Medulla oblongata (tissue), 1 donor: ENCODE measurements at regions not wholly inside any gene's neighbourhood (a gene's known extent, or its start where the extent isn't known, plus 50 kb on each side); places are given as distances from the start of the nearest gene placed in this dataset.
"Not testable (repeated sequence)": the region's sequence is repeated elsewhere in the genome, so short reads cannot be mapped to it uniquely, and the experiment has no call there.

Source experiments
- DNase-seq: peaks from one replicate; pipeline ENCODE4 v3.0.0-alpha.2; 2015; ENCODE audit errors: extremely low spot score

DNA sequence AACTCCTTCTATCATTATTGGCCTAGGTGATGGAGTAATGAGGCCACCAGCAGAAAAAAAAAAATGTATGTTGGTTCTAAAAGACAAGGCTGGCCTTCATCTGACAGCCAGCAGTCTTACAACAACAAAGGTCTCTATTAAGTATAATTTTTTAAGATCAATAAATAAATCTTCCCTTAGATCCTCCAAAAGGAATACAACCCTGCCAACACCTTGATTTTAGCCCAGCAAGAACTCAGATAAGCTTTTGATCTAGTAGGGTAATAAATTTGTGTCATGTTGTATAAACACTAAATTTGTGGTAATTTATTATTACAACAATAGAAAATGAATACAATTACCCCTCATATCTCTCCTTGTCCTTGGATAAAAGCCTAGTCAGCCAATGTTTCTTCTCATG, 633.2 kb upstream of the FAM174A start:
- DNase-seq: no peak

DNA sequence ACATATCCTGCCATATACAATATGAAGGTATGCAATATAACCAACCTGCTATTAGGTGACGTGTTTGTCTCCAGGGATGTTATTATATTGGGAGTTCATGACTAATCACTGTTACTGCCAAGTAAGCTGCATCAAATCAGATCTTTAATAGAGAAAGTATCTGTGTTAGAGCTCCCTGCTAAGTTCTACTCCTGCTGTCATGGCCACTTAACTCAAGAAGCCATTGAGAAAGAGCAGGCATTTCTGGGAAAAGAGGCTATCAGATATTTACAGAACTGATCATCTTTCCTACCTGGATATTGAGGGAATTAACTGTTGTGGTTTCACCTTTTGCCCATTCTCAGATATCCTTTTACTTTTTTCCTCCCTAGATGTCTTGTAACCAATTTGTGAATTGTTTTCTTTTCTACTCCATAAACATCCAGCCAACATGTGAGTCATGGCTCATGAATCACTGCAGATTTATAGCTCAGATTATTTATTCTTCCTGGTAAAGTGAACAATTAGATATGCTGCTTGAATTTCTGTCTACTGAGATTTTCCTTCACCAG, 634.8 kb upstream of the FAM174A start:
- no peak for DNase-seq

DNA sequence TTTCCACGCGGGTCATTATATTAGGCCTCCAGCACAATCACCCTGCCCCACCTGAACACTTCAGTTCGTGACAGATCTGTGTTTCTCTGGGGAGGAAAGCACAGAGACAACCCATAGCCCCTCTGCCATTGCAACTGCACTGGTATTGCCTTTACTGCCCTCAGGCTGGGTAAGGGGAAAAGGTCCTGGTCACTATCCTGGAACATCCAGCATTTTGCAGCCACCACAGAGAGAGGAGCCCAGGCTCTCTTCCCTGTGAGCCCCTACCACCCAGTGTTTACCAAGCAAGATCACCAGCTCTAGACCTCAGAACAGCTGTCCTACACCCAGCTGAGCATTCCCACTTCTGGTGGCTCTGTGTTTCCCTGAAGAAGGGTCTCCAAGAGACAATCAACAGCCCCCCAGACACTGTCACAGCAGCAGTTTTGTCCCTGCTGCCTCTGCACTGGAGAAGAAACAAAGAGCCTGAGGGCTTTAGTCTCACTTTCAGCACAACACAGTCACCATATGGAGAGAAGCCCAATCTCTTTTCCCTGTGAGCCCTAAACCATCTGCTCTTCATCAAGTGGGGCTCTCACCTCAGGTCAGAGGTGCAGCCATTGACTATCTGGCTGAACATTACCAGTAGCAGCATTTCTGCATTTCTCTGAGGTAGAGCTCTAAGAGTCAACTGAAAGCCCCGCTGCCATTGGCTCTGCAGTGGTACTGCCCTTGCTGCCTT, 655.2 kb upstream of the FAM174A start:
- no peak for DNase-seq

DNA sequence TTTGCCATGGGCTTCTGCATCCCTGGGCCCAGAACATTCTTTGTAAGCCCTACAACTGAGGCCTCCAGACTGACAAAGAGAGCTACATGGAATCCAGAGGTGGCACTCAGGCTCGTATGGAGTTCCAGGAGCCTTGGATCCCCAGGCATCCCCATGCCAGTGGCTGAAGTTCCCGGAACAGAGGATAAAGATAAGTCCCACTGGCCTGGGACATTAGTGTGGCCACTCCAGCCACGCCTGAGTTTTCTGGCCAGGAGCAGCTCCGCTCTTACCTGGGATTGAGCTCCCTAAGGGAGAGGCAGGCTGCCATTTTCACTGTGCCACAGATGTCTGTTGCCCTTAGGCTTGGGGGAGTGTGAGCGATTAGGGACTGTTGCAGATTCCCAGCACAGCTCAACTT, 656.3 kb upstream of the FAM174A start:
- no peak for DNase-seq

DNA sequence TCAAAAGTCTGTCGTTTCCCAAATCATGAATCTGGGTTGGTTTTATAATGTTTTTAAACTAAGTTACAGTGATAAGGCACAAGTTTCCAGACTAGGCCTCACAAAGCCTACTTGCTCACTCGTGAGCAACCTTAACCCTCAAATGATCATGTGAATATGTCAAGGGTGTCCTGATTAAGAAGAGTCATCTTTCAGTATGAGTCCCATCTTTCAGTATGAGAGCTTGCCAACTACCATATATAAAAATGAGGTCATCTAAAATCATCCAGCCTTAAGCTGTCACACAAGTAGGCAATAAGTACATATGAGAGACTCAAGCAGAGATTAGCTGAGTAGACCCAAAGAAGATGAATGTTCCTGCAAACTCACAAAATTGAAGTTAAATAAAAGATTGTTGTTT, 668.4 kb upstream of the FAM174A start:
- no peak for DNase-seq

DNA sequence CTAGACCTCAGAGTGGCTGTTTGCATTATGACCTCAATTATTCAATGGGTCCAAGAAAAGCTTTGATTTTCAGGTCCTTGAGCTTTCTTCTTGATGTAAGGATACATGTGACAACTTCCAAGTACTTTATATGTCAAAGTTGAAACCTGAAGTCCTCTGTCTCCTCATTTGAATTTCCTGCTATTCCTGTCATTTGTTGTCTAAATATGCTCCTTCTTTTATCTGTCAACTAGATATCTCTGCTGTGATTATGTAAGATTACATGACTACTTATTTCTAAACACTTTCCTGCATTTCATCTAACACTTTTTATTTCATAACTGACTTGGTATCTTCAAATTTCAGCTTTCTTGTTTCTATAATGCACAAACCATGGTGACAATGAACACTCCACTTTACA, 670.0 kb upstream of the FAM174A start:
- no peak for DNase-seq

DNA sequence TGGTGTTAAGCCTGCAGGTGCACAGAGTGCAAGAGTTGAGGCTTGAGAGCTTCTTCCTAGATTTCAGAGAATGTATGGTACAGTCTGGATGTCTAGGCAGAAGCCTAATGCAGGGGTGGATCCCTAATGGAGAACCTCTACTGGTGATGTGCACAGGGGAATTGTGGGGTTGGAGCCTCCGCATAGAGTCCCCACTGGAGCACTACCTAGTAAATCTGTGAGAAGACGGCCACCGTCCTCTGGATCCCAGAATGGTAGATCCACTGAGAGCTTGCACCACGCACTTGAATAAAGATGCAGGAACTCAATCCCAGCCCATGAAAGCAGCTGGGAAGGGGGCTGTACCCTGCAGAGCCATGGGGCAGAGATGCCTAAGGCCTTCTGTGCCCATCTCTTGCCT, 699.4 kb upstream of the FAM174A start:
- no peak for DNase-seq

DNA sequence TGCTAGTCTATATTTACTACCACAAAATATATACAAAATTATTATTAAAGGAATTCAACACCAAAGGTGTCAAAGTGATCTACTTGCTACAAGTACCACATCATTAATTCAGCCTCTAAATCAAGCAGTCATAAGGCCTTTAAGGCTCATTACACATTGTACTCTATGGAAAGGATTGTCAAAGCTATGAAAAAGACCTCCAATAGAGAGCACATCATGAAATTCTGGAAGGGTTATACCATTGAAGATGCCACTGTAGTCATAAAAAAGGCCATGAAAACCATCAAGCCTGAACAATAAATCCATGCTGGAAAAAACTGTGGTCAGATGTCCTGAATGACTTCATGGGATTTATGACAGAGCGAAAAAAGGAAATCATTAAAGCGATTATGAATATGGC, 708.0 kb upstream of the FAM174A start:
- no peak for DNase-seq

DNA sequence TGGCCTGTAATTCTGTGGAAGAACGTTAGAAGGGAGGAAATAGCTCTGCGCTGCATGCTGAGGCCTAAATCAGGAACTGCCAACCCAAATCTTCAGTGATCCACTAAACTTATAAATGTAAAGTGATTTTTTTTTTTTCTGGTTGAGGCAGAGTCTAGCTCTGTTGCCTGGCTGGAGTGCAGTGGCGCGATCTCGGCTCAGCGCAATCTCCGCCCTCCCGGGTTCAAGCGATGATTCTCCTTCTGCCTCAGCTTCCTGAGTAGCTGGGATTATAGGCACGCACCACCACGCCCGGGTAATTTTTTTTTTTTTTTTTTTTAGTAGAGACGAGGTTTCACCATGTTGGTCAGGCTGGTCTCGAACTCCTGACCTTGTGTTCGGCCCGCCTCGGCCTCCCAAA, 717.4 kb upstream of the FAM174A start:
- DNase-seq: no peak

DNA sequence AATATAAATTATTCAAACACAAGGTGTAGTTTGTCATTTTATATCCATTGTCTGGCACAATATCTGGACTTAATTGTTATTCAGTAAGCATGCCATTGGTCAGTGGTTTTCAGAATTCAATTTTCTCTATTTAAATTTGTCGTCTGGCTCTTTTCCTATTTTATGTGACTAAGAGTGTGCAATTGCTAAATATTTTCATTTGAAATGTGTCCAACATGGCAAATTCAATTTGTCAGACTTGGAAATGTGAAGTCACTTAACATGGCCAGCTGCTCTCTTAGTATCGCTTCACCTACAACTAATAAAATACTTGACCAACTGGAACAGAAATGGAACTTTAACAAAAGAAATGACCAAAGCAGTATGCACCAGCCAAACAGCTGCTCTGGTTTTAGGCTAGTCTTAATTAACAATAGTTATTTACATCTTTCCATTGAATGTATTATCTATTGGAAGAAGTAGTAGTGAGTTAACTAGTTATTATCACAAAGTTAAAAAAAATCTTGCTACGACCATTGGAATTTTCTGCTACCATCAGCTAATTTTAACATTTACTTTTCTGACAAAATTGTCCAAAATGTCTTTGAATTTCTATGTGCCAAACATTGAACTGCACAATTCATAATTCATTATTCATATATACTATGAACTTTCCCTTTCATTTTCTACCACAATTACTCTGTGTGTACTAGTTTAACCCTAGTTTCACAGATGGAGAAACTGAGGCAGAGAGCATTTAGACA, 720.7 kb upstream of the FAM174A start:
- DNase-seq: no peak

DNA sequence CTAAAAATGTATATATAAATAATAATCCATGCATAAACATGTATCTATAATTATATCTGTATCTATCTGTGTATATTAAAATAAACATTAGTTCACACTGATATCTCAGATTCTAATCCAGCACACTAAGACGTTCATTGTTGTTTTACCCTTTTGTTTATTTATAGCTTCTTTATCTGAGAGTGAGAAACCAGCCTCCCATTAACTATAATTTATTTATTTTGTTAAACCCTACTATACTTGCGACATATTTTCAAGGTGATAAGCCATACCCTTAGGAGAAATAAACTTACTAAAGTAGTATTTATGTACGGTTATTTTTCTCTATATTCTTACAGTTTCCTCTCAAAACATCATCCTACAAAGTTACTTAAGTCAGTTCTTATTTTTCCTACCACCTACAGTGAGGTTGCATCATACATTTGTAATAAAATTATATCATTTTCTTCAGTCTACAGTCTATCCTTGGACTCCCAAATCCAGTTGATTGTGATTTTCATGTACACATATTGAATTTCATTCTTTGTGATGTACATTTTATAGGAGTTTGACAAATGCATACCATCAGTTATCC, 726.4 kb upstream of the FAM174A start:
- no peak for DNase-seq

DNA sequence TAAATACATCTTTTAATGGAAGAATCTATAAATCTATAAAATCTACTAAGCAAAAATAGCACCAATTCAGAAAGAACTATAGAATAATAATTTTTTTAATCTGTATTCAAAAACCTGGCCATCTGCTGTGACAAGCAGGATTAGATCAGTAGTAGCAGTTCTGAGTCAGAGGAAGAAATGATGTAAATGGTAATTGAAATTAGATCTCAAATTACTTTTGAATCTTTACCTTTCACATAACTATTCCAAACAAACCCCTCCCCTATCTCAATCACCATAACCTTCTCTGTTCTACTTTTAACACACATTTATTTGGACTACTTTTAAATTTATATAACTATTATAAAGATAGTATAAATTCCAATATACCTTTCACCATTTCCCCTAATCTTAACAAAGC, 727.8 kb upstream of the FAM174A start:
- no peak for DNase-seq

DNA sequence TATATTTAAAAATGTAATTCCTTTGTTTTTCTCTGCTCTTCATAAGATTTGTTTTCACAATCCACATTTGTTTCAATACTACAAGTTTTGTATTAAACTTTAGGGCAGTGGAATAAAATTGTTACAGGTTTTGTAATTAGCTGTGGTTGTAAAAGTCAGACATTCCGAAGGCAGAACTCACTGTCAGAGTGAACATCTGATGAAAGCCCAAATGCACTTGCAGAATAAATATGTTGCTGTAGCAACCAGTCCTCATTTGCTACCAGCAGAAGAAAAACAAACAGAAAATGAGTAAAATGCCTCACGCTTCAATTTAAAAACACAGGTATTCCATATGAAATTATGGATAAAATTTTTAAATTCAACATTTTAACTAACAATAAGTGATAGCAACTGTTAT, 740.1 kb upstream of the FAM174A start:
- peak; percentile 12 for DNase-seq

DNA sequence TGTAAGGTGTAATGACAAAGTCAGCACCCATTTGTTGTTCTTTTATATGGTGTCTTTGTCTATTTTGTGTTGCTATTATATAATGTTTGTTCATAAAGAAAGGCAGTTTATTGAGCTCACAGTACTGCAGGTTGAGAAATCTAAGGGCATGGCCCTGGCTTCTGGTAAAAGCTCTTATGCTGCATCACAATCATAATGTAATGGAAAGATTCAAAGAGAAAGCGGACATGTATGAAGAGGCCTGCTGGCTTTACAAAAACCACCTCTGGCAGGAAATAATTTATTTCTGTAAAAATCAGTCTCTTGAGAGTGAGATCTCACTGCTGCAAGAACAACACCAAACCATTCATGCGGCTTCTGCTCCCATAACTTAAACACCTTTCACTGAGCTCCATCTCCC, 746.7 kb upstream of the FAM174A start:
- no peak for DNase-seq

DNA sequence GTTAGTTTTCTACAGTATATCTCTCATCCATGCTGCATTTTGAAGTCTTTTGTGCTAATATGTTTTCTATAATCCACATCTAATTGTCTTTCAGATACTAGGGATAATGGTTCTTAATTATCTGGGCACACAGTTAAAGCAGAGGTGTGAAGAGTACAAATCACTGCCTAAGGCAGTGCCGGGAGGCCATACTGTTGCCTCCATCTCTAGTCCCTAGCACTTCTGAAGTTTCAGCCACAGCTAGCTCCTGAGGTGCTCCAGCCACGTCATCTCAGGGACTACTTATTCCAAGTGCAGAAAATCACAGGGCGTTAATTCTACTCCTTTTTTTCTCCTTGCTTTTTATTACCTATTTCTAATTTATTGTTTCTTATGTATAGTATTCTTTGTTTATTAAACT, 760.0 kb upstream of the FAM174A start:
- DNase-seq: no peak

DNA sequence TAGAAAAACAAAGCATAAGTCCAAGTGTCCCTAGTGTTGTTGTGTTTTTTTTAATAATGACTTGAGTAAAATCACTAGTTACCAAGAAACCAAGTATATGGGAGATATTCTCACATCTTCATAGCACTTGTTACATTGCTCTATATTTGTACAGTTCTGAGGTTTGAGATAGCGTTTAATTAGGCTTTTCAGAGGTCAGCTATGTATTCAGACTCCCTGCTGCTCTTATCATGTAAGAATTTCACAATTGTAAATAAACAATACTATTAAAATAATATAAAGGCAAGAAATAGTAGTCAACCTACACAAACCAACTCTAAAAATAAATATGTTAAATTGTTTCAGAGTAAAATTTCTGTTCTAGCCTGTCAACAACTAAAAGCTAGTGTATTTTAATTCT, 761.9 kb upstream of the FAM174A start:
- no peak for DNase-seq

DNA sequence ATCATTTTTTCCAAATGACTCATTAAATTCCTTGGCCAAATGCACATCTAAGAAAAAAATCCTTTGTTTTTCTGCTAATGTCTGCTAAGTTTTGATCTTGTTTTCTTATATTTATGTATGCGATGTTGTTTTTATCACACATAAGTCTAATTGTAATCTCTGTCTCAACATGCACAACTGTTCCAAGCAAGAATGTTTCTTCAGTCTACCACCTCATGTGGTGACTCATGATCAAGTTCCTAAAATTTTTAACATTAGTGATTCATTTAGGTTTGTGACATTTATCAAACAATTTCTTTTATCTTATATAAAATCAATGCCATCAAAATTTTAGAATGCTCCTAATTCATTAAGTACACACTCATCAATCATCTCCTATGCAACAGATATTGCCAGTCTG, 763.9 kb upstream of the FAM174A start:
- DNase-seq: no peak

DNA sequence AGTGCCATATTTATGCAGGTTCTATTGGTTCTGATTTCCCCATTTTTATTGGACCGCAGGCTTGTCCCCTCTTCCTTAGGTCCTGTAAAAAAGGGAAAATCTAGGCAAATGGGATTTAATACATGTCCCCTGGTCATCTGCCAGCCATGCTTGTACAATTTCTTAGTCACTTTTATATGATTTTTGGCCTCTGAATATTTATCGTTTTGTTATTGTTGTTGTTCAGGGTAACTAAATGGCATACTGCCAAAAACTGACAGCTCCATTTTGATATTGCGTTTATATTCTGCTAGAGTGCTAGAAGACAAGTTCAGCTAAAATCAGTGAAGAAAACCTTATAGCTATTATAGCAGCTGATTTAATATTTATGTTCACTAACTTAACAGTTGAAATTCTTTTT, 770.2 kb upstream of the FAM174A start:
- no peak for DNase-seq

DNA sequence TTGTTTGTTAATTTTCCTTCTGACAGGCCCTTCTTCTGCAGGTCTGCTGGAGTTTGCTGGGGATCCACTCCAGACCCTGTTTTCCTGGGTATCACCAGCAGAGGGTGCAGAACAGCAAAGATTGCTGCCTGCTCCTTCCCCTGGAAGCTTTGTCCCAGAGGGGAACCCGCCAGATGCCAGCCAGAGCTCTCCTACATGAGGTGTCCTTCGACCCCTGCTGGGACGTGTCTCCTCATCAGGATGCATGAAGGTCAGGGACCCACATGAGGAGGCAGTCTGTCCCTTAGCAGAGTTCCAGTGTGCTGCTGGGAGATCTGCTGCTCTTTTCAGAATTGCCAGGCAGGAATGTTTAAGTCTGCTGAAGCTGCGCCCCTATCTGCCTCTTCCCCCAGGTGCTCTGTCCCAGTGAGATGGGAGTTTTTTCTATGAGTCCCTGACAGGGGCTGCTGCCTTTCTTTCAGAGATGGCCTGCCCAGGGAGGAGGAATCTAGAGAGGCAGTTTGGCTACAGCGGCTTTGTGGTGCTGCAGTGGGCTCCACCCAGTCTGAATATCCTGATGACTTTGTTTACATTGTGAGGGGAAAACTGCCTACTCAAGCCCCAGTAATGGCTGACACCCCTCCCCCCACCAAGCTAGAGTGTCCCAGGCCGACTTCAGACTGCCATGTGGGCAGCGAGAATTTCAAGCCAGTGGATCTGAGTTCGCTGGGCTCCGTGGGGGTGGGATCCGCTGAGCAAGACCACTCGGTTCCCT, 772.0 kb upstream of the FAM174A start:
- no peak for DNase-seq

DNA sequence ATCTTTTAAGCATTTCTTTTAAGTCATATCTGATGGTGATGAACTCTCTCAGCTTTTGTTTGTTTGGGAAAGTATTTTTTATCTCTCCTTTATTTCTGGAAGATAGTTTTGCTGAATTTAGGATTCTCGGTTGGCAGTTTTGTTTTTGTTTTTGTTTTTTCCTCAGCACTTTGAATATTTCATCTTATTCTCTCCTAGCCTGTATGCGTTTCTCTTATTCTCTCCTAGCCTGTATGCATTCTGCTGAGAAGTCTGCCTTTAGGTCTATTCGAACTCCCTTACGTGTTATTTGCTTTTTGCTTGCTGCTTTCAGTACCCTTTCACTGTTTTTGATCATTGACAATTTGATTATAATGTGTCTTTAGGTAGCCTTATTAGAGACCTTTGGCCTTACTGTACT, 787.8 kb upstream of the FAM174A start:
- no peak for DNase-seq

DNA sequence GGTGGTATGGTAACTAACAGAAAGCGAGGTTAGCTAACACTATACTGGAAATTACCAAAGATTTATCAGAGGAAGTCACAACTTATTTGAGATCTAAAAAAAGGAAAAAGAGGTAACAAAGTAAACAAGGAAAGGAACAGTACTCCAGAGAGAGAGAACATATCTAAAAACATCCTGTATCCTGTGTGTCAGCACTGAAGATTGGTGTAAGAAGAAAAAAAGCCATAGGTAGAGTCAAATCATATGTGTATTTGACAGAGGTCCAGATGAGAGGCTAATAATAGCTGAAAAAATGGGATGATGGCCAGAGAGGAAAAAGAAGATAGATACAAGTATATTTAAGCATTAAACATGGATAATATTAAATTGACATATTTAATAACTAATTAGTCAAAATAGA, 802.0 kb upstream of the FAM174A start:
- not testable (repeated sequence) for DNase-seq

DNA sequence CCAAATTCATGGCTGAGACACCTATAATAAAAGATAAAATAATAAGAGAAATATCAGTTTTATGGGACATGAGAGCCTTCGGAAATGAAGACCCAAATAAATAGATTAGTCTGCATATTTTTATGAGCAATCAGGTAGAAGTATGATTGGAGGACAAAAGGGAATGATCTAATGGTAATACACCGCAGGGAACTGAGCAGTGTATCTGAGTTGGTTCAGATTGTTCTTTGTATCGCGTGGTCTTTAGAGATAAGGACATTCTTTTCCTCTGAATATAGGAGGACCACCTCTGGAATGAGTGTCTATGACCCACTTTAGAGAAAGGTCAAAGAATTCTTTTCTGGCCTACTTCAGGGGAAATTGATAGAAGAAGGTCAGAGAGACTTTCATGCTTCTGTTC, 801.8 kb upstream of the CHD1 start:
- not testable (repeated sequence) for DNase-seq
